Neural cell (in vitro differentiated cells): ENCODE measurements at regions not wholly inside any gene's neighbourhood (a gene's known extent, or its start where the extent isn't known, plus 50 kb on each side); places are given as distances from the start of the nearest gene placed in this dataset.

ENCODE experiments used
- H2AFZ ChIP-seq: fragments of 200-600, 300-800 bp; sonication (generic), shearing (Covaris generic); 2 replicates; pipeline ENCODE4 v1.6.0; 2014; ENCODE audit warnings: low read depth, mild to moderate bottlenecking, antibody characterized with exemption, low read length, moderate library complexity
- H3F3A ChIP-seq: fragments of 200-600 bp; shearing (Covaris generic); 2 replicates; pipeline ENCODE4 v1.6.1; 2016; ENCODE audit warnings: mild to moderate bottlenecking, moderate library complexity, mixed read lengths, antibody characterized with exemption, low read length; ENCODE audit not compliant: insufficient read depth, poor library complexity, severe bottlenecking
- H3K27ac ChIP-seq: fragments of 200-600, 300-800 bp; sonication (generic), shearing (Covaris generic); 2 replicates; pipeline ENCODE4 v1.5.1; 2014; ENCODE audit warnings: mild to moderate bottlenecking, low read length, moderate library complexity
- H3K27me3 ChIP-seq: fragments of 300-800, 200-600 bp; sonication (generic), shearing (Covaris generic); 2 replicates; pipeline ENCODE4 v1.6.0; 2014; ENCODE audit warnings: mild to moderate bottlenecking, low read depth, low read length, moderate library complexity; ENCODE audit not compliant: insufficient read depth
- H3K36me3 ChIP-seq: fragments of 300-800, 200-600 bp; sonication (generic), shearing (Covaris generic); 2 replicates; pipeline ENCODE4 v1.5.1; 2014; ENCODE audit warnings: mild to moderate bottlenecking, antibody characterized with exemption, low read length, moderate library complexity; ENCODE audit not compliant: insufficient read depth
- H3K4me2 ChIP-seq: fragments of 300-800, 200-600 bp; sonication (generic), shearing (Covaris generic); 2 replicates; pipeline ENCODE4 v1.6.0; 2014; ENCODE audit warnings: mild to moderate bottlenecking, low read length
- H3K4me3 ChIP-seq: fragments of 300-800, 200-600 bp; sonication (generic), shearing (Covaris generic); 2 replicates; pipeline ENCODE4 v1.5.1; 2014; ENCODE audit warnings: mild to moderate bottlenecking, low read length, moderate library complexity
- H3K79me2 ChIP-seq: fragments of 200-600 bp; shearing (Covaris generic); replicated peaks from 2 replicates; pipeline ENCODE4 v1.6.0; 2014; ENCODE audit warnings: mild to moderate bottlenecking, low read length, moderate library complexity; ENCODE audit not compliant: insufficient read depth
- H3K9ac ChIP-seq: fragments of 300-800, 200-600 bp; sonication (generic), shearing (Covaris generic); 2 replicates; pipeline ENCODE4 v1.6.1; 2016; ENCODE audit warnings: mild to moderate bottlenecking, low read length, mixed read lengths
- H3K9me2 ChIP-seq: fragments of 200-600 bp; shearing (Covaris generic); 2 replicates; pipeline ENCODE4 v1.6.1; 2016; ENCODE audit warnings: mild to moderate bottlenecking, low read length, mixed read lengths; ENCODE audit not compliant: insufficient read depth
- H3K9me3 ChIP-seq: fragments of 200-600, 300-800 bp; sonication (generic), shearing (Covaris generic); 2 replicates; pipeline ENCODE4 v1.6.1; 2016; ENCODE audit warnings: mild to moderate bottlenecking, mixed run types, low read length, moderate library complexity, mixed read lengths
- H4K20me1 ChIP-seq: fragments of 200-600 bp; shearing (Covaris generic); 2 replicates; pipeline ENCODE4 v1.6.1; 2016; ENCODE audit warnings: mild to moderate bottlenecking, mixed run types; ENCODE audit not compliant: insufficient read depth
- CTCF ChIP-seq: fragments of 450-650 bp; IDR thresholded peaks from 2 replicates; pipeline ENCODE4 v1.5.1; 2014; ENCODE audit warnings: antibody characterized with exemption, mild to moderate bottlenecking, moderate library complexity; ENCODE audit not compliant: poor library complexity, severe bottlenecking
- EP300 ChIP-seq: fragments of 450-650 bp; conservative IDR thresholded peaks from 2 replicates; pipeline ENCODE4 v1.6.1; 2014; ENCODE audit warnings: antibody characterized with exemption, mild to moderate bottlenecking, moderate library complexity; ENCODE audit not compliant: poor library complexity, severe bottlenecking
- EZH2 ChIP-seq: fragments of 200-600, 300-800 bp; shearing (Covaris generic), sonication (generic); IDR thresholded peaks from 2 replicates; pipeline ENCODE4 v1.6.1; 2014; ENCODE audit warnings: antibody characterized with exemption, low read length, borderline replicate concordance, mild to moderate bottlenecking; ENCODE audit not compliant: insufficient read depth, poor library complexity, severe bottlenecking
- MXI1 ChIP-seq: fragments of 450-650 bp; conservative IDR thresholded peaks from 2 replicates; pipeline ENCODE4 v1.6.1; 2014; ENCODE audit warnings: antibody characterized with exemption, mild to moderate bottlenecking; ENCODE audit not compliant: poor library complexity, severe bottlenecking
- POLR2AphosphoS5 ChIP-seq: IDR thresholded peaks from 2 replicates; pipeline ENCODE4 v1.6.1; 2012
- RAD21 ChIP-seq: fragments of 450-650 bp; conservative IDR thresholded peaks from 2 replicates; pipeline ENCODE4 v1.6.1; 2014; ENCODE audit warnings: antibody characterized with exemption, mild to moderate bottlenecking, moderate library complexity
- REST ChIP-seq: IDR thresholded peaks from 2 replicates; pipeline ENCODE4 v1.6.1; 2012; ENCODE audit warnings: borderline replicate concordance
- SMC3 ChIP-seq: fragments of 450-650 bp; conservative IDR thresholded peaks from 2 replicates; pipeline ENCODE4 v1.6.1; 2014; ENCODE audit warnings: antibody characterized with exemption, mild to moderate bottlenecking, moderate library complexity; ENCODE audit not compliant: poor library complexity
- TAF1 ChIP-seq: IDR thresholded peaks from 2 replicates; pipeline ENCODE4 v1.6.1; 2012; ENCODE audit warnings: low read depth

GRCh38 chr12:13725049-13725448, 256.4 kb downstream of the GRIN2B start:
- H3K9ac ChIP-seq, result no peak overlapping the region
- H3F3A ChIP-seq, result no peaks in the 10 kb centered on the region
- no peaks in the 10 kb centered on the region for H3K27me3 ChIP-seq
- no peaks in the 10 kb centered on the region for H4K20me1 ChIP-seq
- no peaks in the 10 kb centered on the region for H3K9me3 ChIP-seq
- no peak overlapping the region for H3K4me3 ChIP-seq
- H2AFZ ChIP-seq, result no peak overlapping the region
- no peak overlapping the region for H3K27ac ChIP-seq
- H3K9me2 ChIP-seq, result no peaks in the 10 kb centered on the region
- no peaks in the 10 kb centered on the region for H3K36me3 ChIP-seq
- no peak for TF ChIP-seq POLR2AphosphoS5
- TF ChIP-seq TAF1, result no peak
- no peak for TF ChIP-seq RAD21
- TF ChIP-seq MXI1, result no peak
- TF ChIP-seq SMC3, result no peak
- TF ChIP-seq CTCF, result no peak
- no peak for TF ChIP-seq REST
- TF ChIP-seq EP300, result no peak
- TF ChIP-seq EZH2, result no peak
- no peaks in the 10 kb centered on the region for H3K79me2 ChIP-seq
- H3K4me2 ChIP-seq, result no peak overlapping the region

- no peaks in the 10 kb centered on the region for H3K27me3 ChIP-seq
- no peak for TF ChIP-seq MXI1
- no peak for TF ChIP-seq RAD21
- no peak for TF ChIP-seq SMC3
- no peak for TF ChIP-seq CTCF
- TF ChIP-seq EZH2, result no peak
- no peak for TF ChIP-seq TAF1
- TF ChIP-seq POLR2AphosphoS5, result no peak
- no peak for TF ChIP-seq EP300
- TF ChIP-seq REST, result no peak
Observed at GRCh38 chr12:13724136-13724535, 257.3 kb downstream of the GRIN2B start.

More at GRCh38 chr12:13724136-13724535, 257.3 kb downstream of the GRIN2B start:
- Histone ChIP-seq H3K9ac (no peak overlapping the region), H3K27ac (no peak overlapping the region), H4K20me1 (no peaks in the 10 kb centered on the region), H3K36me3 (no peaks in the 10 kb centered on the region), H3K4me3 (no peak overlapping the region), H2AFZ (no peak overlapping the region), H3K4me2 (no peak overlapping the region), H3K79me2 (no peaks in the 10 kb centered on the region), H3K9me3 (no peaks in the 10 kb centered on the region), H3K9me2 (no peaks in the 10 kb centered on the region), H3F3A (no peaks in the 10 kb centered on the region)
